GM12878 (cell line): ENCODE measurements at regions not wholly inside any gene's neighbourhood (a gene's known extent, or its start where the extent isn't known, plus 50 kb on each side); places are given as distances from the start of the nearest gene placed in this dataset.

Experiments
- ATAC-seq: fragments of 200-7000 bp; cut with Tn5 transposase; 3 replicates; pipeline ENCODE4 v1.9.1; 2020; ENCODE audit warnings: mild to moderate bottlenecking, moderate library complexity
- BruUV-seq: library from RNA; stranded (reverse); fragments of 400-500 nt; replicated peaks from 2 replicates; lab custom pipeline; 2021; lab: Mats Ljungman, UMichigan
- CTCF ChIA-PET: fragments of 300-600 bp; sonication (Branson Sonifier 250); formaldehyde crosslinking; extraction: SDS; loops from one replicate; lab custom pipeline; 2021; ENCODE audit warnings: inconsistent platforms; lab: Yijun Ruan, JAX
- POLR2A ChIA-PET: fragments of 350-600 bp; formaldehyde crosslinking; extraction: SDS; loops from one replicate; lab custom pipeline; 2021; ENCODE audit warnings: inconsistent platforms; lab: Charles Lee
- RAD21 ChIA-PET: fragments of 300-600 bp; sonication (Branson Sonifier 250); formaldehyde crosslinking; loops from one replicate; lab custom pipeline; 2023; ENCODE audit warnings: antibody characterized with exemption; ENCODE audit not compliant: unreplicated experiment; lab: Charles Lee
- SMC1A ChIA-PET: fragments of 300-600 bp; sonication (Branson Sonifier 250); formaldehyde crosslinking; loops from one replicate; lab custom pipeline; 2023; ENCODE audit not compliant: unreplicated experiment, uncharacterized antibody; lab: Charles Lee
- DNase-seq: peaks from one replicate; pipeline ENCODE4 v3.0.0-alpha.2; 2011; ENCODE audit warnings: low read depth, low spot score
- FAIRE-seq: peaks from 3 replicates; lab custom pipeline; 2011; peaks lifted over from hg19 to GRCh38; lab: Jason Lieb, UNC
- H2AFZ ChIP-seq: 2 replicates; pipeline ENCODE4 v1.6.0; 2011; ENCODE audit warnings: low read depth, low read length, control low read depth; ENCODE audit not compliant: control insufficient read depth
- H3K27ac ChIP-seq: 2 replicates; pipeline ENCODE4 v1.5.1; 2011; ENCODE audit warnings: control low read depth; ENCODE audit not compliant: control insufficient read depth, insufficient read depth
- H3K27me3 ChIP-seq, 2 experiments: replicated peaks in 1 of 2; 2 replicates each; pipeline versions ENCODE4 v1.6.0 to v1.6.1; 2011; ENCODE audit warnings: low read length in 1 of 2; ENCODE audit not compliant: control insufficient read depth in 2 of 2, insufficient read depth in 2 of 2
- H3K36me3 ChIP-seq, 2 experiments: 2 replicates each; pipeline ENCODE4 v1.5.1; 2011; ENCODE audit warnings: low read length in 1 of 2; ENCODE audit not compliant: control insufficient read depth in 2 of 2, insufficient read depth in 2 of 2
- H3K4me1 ChIP-seq: 2 replicates; pipeline ENCODE4 v1.6.1; 2011; ENCODE audit warnings: mild to moderate bottlenecking, low read length, moderate library complexity, mixed read lengths; ENCODE audit not compliant: control insufficient read depth, insufficient read depth
- H3K4me2 ChIP-seq: 2 replicates; pipeline ENCODE4 v1.6.0; 2011; ENCODE audit warnings: control low read depth; ENCODE audit not compliant: control insufficient read depth, insufficient read depth
- H3K4me3 ChIP-seq: fragments of 200-600 bp; sonication (generic); 2 replicates; pipeline ENCODE4 v1.5.1; 2016
- H3K79me2 ChIP-seq: 2 replicates; pipeline ENCODE4 v1.6.0; 2011; ENCODE audit warnings: low read length; ENCODE audit not compliant: control insufficient read depth, insufficient read depth
- H3K9ac ChIP-seq: 2 replicates; pipeline ENCODE4 v1.8.0; 2011; ENCODE audit warnings: low read length, control low read depth, mixed read lengths; ENCODE audit not compliant: control insufficient read depth, insufficient read depth
- H3K9me3 ChIP-seq: replicated peaks from 3 replicates; pipeline ENCODE4 v1.5.1; 2011; ENCODE audit warnings: mild to moderate bottlenecking, low read length; ENCODE audit not compliant: control insufficient read depth, insufficient read depth
- H4K20me1 ChIP-seq: 2 replicates; pipeline ENCODE4 v1.6.0; 2011; ENCODE audit not compliant: control insufficient read depth, insufficient read depth
- BRCA1 ChIP-seq: IDR thresholded peaks from 2 replicates; pipeline ENCODE4 v1.6.1; 2011; ENCODE audit warnings: low read depth, low read length, improper control_type of control experiment
- CBX3 ChIP-seq: fragments of 200-600 bp; sonication (generic); IDR thresholded peaks from 2 replicates; pipeline ENCODE4 v1.6.1; 2016; ENCODE audit warnings: low read depth, borderline replicate concordance
- EGR1 ChIP-seq, 2 experiments: IDR thresholded peaks; 1 replicate in 1 of 2; 2 replicates in 1 of 2; pipeline ENCODE4 v1.6.1; 2011 to 2012; ENCODE audit warnings: low read depth in 2 of 2, low read length in 2 of 2, borderline replicate concordance in 1 of 2, mild to moderate bottlenecking in 1 of 2, moderate library complexity in 1 of 2
- EP300 ChIP-seq, 2 experiments: fragments of 150-350 bp in 1 of 2; IDR thresholded peaks; 2 replicates each; pipeline ENCODE4 v1.6.1; 2011 to 2012; ENCODE audit warnings: low read depth in 2 of 2, low read length in 2 of 2, borderline replicate concordance in 1 of 2, improper control_type of control experiment in 1 of 2, inconsistent platforms in 1 of 2; ENCODE audit not compliant: control insufficient read depth in 1 of 2
- JUND ChIP-seq: IDR thresholded peaks from 2 replicates; pipeline ENCODE4 v1.6.1; 2012; ENCODE audit warnings: low read depth, mild to moderate bottlenecking, low read length, improper control_type of control experiment, moderate library complexity
- MEF2A ChIP-seq: IDR thresholded peaks from 2 replicates; pipeline ENCODE4 v1.6.1; 2011; ENCODE audit warnings: low read depth, mild to moderate bottlenecking, low read length, moderate library complexity; ENCODE audit not compliant: insufficient read depth
- NFIC ChIP-seq: IDR thresholded peaks from 2 replicates; pipeline ENCODE4 v1.6.1; 2012; ENCODE audit warnings: low read depth, mild to moderate bottlenecking, inconsistent platforms, low read length, moderate library complexity
- SREBF2 ChIP-seq: IDR thresholded peaks from 2 replicates; pipeline ENCODE4 v1.6.1; 2012; ENCODE audit warnings: mild to moderate bottlenecking, low read length
- WRNIP1 ChIP-seq: IDR thresholded peaks from 2 replicates; pipeline ENCODE4 v1.6.1; 2011; ENCODE audit warnings: low read depth, low read length, improper control_type of control experiment, borderline replicate concordance
- YY1 ChIP-seq: IDR thresholded peaks from 2 replicates; pipeline ENCODE4 v1.6.1; 2011; ENCODE audit warnings: low read depth, mild to moderate bottlenecking, low read length
- WGBS: methylation state at CpG from one replicate; pipeline ENCODE4 v1.1.6; 2016; ENCODE audit warnings: low lambda C conversion rate; ENCODE audit not compliant: insufficient replicate concordance, insufficient coverage; ENCODE audit errors: missing lambda C conversion rate; 5-methylcytosine and 5-hydroxymethylcytosine counted together
- in situ Hi-C: fragments of 300-500 bp; cut with MboI; formaldehyde crosslinking; loops from 9 replicates; pipeline ENCODE4 v1.14.3; 2018; ENCODE audit warnings: mixed read lengths
- intact Hi-C: fragments of 100-400 bp; cut with micrococcal nuclease; formaldehyde crosslinking; loops from one replicate; pipeline ENCODE4 v1.14.2; 2022; ENCODE audit not compliant: unreplicated experiment
- TF ChIP-seq, protein P1 (sequence below): fragments of 150-350 bp; IDR thresholded peaks from 2 replicates; pipeline ENCODE4 v1.6.1; 2016; ENCODE audit warnings: low read depth, low read length
- TF ChIP-seq, protein P2 (sequence below): fragments of 450-650 bp; conservative IDR thresholded peaks from 2 replicates; pipeline ENCODE4 v1.6.1; 2017; ENCODE audit warnings: mild to moderate bottlenecking, moderate library complexity

DNA sequence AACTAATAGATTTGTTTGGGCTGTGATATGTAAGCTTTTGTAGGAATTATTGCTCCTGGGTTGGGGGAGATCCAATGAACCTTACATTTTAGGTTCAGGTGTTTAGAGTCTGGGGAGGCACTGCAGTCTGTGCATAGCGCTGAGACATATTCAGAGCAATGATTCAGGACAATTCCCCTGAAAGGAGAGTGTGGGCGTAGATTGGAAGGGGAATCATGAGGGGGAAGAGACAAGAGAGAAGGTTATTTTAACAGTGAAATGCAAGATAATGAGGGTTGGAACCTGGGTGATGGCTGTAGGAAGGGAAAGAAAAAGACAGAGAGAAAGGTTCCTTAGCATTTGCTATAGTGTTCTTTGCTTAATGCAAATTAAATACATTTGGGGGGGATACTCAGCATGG lies 1013.4 kb downstream of the REEP3 start:
- H2AFZ ChIP-seq, result no peak overlapping the region
- H3K27ac ChIP-seq, result no peak overlapping the region
- FAIRE-seq (no peak), ATAC-seq (no peak), DNase-seq (no peak)
- RAD21 ChIA-PET, result no interaction called here
- SMC1A ChIA-PET, result no interaction called here
- no peak overlapping the region for H3K4me2 ChIP-seq
- H3K4me3 ChIP-seq, result no peak overlapping the region
- CTCF ChIA-PET, result no interaction called here
- BruUV-seq, result no TSS peak
- POLR2A ChIA-PET, result no interaction called here
- H3K9me3 ChIP-seq, result no peaks in the 10 kb centered on the region
- intact Hi-C loops (no loop called here), in situ Hi-C loops (no loop called here)
- H4K20me1 ChIP-seq, result no peaks in the 10 kb centered on the region
- no peak overlapping the region for H3K9ac ChIP-seq
- no peaks in the 10 kb centered on the region for H3K4me1 ChIP-seq
- H3K79me2 ChIP-seq, result no peaks in the 10 kb centered on the region
- no peaks in the 10 kb centered on the region for H3K27me3 ChIP-seq
- no peaks in the 10 kb centered on the region for H3K36me3 ChIP-seq
- 0% methylated on average over 2 of the region's 2 CpGs for WGBS
- TF ChIP-seq, protein P1, sequence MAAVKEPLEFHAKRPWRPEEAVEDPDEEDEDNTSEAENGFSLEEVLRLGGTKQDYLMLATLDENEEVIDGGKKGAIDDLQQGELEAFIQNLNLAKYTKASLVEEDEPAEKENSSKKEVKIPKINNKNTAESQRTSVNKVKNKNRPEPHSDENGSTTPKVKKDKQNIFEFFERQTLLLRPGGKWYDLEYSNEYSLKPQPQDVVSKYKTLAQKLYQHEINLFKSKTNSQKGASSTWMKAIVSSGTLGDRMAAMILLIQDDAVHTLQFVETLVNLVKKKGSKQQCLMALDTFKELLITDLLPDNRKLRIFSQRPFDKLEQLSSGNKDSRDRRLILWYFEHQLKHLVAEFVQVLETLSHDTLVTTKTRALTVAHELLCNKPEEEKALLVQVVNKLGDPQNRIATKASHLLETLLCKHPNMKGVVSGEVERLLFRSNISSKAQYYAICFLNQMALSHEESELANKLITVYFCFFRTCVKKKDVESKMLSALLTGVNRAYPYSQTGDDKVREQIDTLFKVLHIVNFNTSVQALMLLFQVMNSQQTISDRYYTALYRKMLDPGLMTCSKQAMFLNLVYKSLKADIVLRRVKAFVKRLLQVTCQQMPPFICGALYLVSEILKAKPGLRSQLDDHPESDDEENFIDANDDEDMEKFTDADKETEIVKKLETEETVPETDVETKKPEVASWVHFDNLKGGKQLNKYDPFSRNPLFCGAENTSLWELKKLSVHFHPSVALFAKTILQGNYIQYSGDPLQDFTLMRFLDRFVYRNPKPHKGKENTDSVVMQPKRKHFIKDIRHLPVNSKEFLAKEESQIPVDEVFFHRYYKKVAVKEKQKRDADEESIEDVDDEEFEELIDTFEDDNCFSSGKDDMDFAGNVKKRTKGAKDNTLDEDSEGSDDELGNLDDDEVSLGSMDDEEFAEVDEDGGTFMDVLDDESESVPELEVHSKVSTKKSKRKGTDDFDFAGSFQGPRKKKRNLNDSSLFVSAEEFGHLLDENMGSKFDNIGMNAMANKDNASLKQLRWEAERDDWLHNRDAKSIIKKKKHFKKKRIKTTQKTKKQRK, result no peak
- TF ChIP-seq BRCA1 (no peak), MEF2A (no peak), SREBF2 (no peak), NFIC (no peak), WRNIP1 (no peak), EP300 (IDR thresholded peaks at IDR 0.05; ENCODE audit: borderline replicate concordance in 1 of 2, control insufficient read depth in 1 of 2, low read depth in 2 of 2, low read length in 2 of 2) (no peak), EGR1 (IDR thresholded peaks at IDR 0.05; ENCODE audit: borderline replicate concordance in 1 of 2, low read depth in 2 of 2, low read length in 2 of 2) (no peak), JUND (no peak), YY1 (no peak), CBX3 (no peak)
- TF ChIP-seq, protein P2, sequence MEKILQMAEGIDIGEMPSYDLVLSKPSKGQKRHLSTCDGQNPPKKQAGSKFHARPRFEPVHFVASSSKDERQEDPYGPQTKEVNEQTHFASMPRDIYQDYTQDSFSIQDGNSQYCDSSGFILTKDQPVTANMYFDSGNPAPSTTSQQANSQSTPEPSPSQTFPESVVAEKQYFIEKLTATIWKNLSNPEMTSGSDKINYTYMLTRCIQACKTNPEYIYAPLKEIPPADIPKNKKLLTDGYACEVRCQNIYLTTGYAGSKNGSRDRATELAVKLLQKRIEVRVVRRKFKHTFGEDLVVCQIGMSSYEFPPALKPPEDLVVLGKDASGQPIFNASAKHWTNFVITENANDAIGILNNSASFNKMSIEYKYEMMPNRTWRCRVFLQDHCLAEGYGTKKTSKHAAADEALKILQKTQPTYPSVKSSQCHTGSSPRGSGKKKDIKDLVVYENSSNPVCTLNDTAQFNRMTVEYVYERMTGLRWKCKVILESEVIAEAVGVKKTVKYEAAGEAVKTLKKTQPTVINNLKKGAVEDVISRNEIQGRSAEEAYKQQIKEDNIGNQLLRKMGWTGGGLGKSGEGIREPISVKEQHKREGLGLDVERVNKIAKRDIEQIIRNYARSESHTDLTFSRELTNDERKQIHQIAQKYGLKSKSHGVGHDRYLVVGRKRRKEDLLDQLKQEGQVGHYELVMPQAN, result no peak
